ENCODE measurements at regions not wholly inside any gene's neighbourhood (a gene's known extent, or its start where the extent isn't known, plus 50 kb on each side); places are given as distances from the start of the nearest gene placed in this dataset.

GRCh38 chr5:165026971-165027370, 1521.6 kb downstream of the MAT2B start:
- H3K4me3 ChIP-seq (ENCODE audit: low read depth, low read length) = no peak overlapping the region
- no peaks in the 10 kb centered on the region for H3K36me3 ChIP-seq
- no peaks in the 10 kb centered on the region; the same call in 1 of the 2 replicates for H3K9me3 ChIP-seq
- peaks cover 9% of the 10 kb centered on the region; the same call in 1 of the 2 replicates for H3K4me1 ChIP-seq
- no peak for TF ChIP-seq CTCF (IDR thresholded peaks at IDR 0.05; ENCODE audit: low read depth, low read length)
- no peak for DNase-seq
- no peaks in the 10 kb centered on the region for H3K27me3 ChIP-seq

GRCh38 chr5:165028356-165028755, 1522.9 kb downstream of the MAT2B start:
- no peaks in the 10 kb centered on the region; the same call in 1 of the 2 replicates for H3K9me3 ChIP-seq
- no peak overlapping the region for H3K4me3 ChIP-seq (ENCODE audit: low read depth, low read length)
- no peak for DNase-seq
- H3K36me3 ChIP-seq = no peaks in the 10 kb centered on the region
- peaks cover 9% of the 10 kb centered on the region; the same call in 1 of the 2 replicates for H3K4me1 ChIP-seq
- no peaks in the 10 kb centered on the region for H3K27me3 ChIP-seq
- no peak for TF ChIP-seq CTCF (IDR thresholded peaks at IDR 0.05; ENCODE audit: low read depth, low read length)

- TF ChIP-seq CTCF (IDR thresholded peaks at IDR 0.05; ENCODE audit: low read depth, low read length) = peak; percentile 94
- H3K9me3 ChIP-seq = no peaks in the 10 kb centered on the region; the same call in 1 of the 2 replicates
- H3K4me3 ChIP-seq (ENCODE audit: low read depth, low read length) = no peak overlapping the region
- H3K4me1 ChIP-seq = peaks cover 9% of the 10 kb centered on the region; the same call in 1 of the 2 replicates
- peak; percentile 79 for DNase-seq
- no peaks in the 10 kb centered on the region for H3K27me3 ChIP-seq
- no peaks in the 10 kb centered on the region for H3K36me3 ChIP-seq
These were observed 1523.9 kb downstream of the MAT2B start for GRCh38 chr5:165029099-165029870.

GRCh38 chr5:165030971-165031370, 1525.6 kb downstream of the MAT2B start:
- Histone ChIP-seq H3K36me3 (no peaks in the 10 kb centered on the region), H3K4me1 (peaks cover 9% of the 10 kb centered on the region; the same call in 1 of the 2 replicates), H3K4me3 (ENCODE audit: low read depth, low read length) (no peak overlapping the region), H3K9me3 (no peaks in the 10 kb centered on the region; the same call in 1 of the 2 replicates), H3K27me3 (no peaks in the 10 kb centered on the region)
- no peak for DNase-seq
- TF ChIP-seq CTCF (IDR thresholded peaks at IDR 0.05; ENCODE audit: low read depth, low read length) = no peak

GRCh38 chr5:165031371-165031770, 1526.0 kb downstream of the MAT2B start:
- Histone ChIP-seq H3K36me3 (no peaks in the 10 kb centered on the region), H3K9me3 (no peaks in the 10 kb centered on the region; the same call in 1 of the 2 replicates), H3K4me1 (peaks cover 9% of the 10 kb centered on the region; the same call in 1 of the 2 replicates), H3K27me3 (no peaks in the 10 kb centered on the region), H3K4me3 (ENCODE audit: low read depth, low read length) (no peak overlapping the region)
- no peak for DNase-seq
- TF ChIP-seq CTCF (IDR thresholded peaks at IDR 0.05; ENCODE audit: low read depth, low read length) = no peak

GRCh38 chr5:165035520-165035919, 1530.1 kb downstream of the MAT2B start:
- no peaks in the 10 kb centered on the region for H3K27me3 ChIP-seq
- no peak overlapping the region for H3K4me3 ChIP-seq (ENCODE audit: low read depth, low read length)
- DNase-seq = no peak
- no peaks in the 10 kb centered on the region for H3K9me3 ChIP-seq
- TF ChIP-seq CTCF (IDR thresholded peaks at IDR 0.05; ENCODE audit: low read depth, low read length) = no peak
- peaks cover 14% of the 10 kb centered on the region for H3K4me1 ChIP-seq
- H3K36me3 ChIP-seq = no peaks in the 10 kb centered on the region

All from BE2C (cell line).